Esophagus muscularis mucosa (tissue), 4 donors: ENCODE measurements at regions not wholly inside any gene's neighbourhood (a gene's known extent, or its start where the extent isn't known, plus 50 kb on each side); places are given as distances from the start of the nearest gene placed in this dataset.

Experiments
- CTCF ChIP-seq, 3 experiments: fragments of 200-600 bp in 2 of 3; fragments of 450-650 bp in 1 of 3; sonication (generic) in 2 of 3; IDR thresholded peaks; one replicate each; pipeline ENCODE4 v1.5.1; 2017 to 2019; ENCODE audit warnings: antibody characterized with exemption in 3 of 3, mild to moderate bottlenecking in 2 of 3, moderate library complexity in 1 of 3
- EP300 ChIP-seq: sonication (generic); formaldehyde crosslinking; IDR thresholded peaks from one replicate; pipeline ENCODE4 v1.6.1; 2017; ENCODE audit warnings: antibody characterized with exemption
- POLR2A ChIP-seq: fragments of 450-650 bp; IDR thresholded peaks from one replicate; pipeline ENCODE4 v1.6.1; 2017; ENCODE audit warnings: antibody characterized with exemption, moderate library complexity, mild to moderate bottlenecking, low read depth
- POLR2AphosphoS5 ChIP-seq, 2 donors: sonication (generic); formaldehyde crosslinking; IDR thresholded peaks; one replicate each; pipeline ENCODE4 v1.6.1; 2017; ENCODE audit warnings: antibody characterized with exemption in 2 of 2

- TF ChIP-seq CTCF (IDR thresholded peaks at IDR 0.05) (no peak), POLR2AphosphoS5 (IDR thresholded peaks at IDR 0.05) (no peak), POLR2A (no peak), EP300 (no peak)
These were observed 397.8 kb downstream of the SLC4A3 start for GRCh38 chr2:220025207-220025606.
